GM18870 (cell line): ENCODE measurements at regions not wholly inside any gene's neighbourhood (a gene's known extent, or its start where the extent isn't known, plus 50 kb on each side); places are given as distances from the start of the nearest gene placed in this dataset.
A peak's percentile ranks its signal among the peaks of the same experiment; 100 is the strongest.

Experiments used
- ATAC-seq: cut with Tn5 transposase; IDR thresholded peaks from one replicate; pipeline ENCODE4 v1.9.1; 2021; ENCODE audit warnings: moderate library complexity; ENCODE audit not compliant: unreplicated experiment

- ATAC-seq, result no peak
Measured at GRCh38 chr18:43213816-43214215, 63.5 kb downstream of the SYT4 start.

DNA sequence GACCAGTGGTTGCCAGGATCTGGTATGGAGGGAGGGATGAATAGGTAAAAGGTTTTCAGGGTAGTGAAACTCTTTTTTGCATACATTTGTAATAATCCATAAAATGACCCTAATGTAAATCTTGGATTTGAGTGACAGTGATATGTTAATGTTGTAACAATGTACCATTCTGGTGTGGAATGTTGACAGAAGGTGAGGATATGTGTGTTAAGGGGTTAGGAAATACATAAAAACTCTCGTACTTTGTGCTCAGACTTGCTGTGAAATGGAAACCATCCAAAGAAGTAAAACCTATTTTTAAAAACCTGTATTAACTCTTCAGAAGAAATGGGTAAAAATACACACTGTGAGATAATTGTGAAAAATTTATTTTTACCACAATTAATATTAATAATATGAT lies 66.2 kb downstream of the SYT4 start:
- no peak for ATAC-seq

DNA sequence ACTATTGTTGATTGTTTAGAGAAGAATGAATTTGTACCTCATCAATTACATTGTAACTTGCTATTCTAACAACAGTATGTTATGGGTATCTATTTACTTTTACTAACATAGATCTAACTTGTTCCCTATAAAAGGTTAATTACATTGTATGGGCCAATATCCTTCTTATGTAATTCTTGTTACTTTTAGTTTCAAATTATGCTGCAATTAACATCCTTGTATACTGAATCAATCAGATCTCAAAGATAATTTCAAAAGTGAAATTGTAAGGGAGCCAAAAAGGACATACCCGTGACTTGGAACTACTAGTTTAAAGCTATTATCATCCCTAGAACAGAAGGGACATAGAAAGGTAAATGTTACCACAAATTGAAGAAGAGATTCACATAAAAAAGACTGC lies 79.9 kb upstream of the RIT2 start:
- no peak for ATAC-seq

DNA sequence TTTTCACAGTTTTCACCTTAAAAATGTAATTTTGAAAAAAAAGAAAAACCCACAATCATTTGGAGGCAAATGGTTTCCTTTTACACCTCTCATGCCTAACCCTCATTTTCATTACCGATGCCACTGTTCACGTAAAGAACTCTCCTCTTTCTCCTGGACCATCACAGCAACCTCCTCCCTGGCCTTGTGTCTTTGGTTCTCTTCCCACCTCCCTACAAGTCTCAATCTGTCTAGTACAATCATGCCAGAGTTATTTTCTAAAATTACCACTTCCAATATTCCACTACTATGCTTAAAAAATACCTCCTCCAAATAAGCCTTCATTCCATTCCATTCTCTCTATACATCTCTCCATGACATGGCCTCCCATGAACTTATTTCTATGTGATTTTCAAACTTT lies 77.9 kb upstream of the RIT2 start:
- ATAC-seq, result no peak

- peak; percentile 83 for ATAC-seq
Measured at GRCh38 chr18:43192408-43192807, 76.9 kb upstream of the RIT2 start.

- no peak for ATAC-seq
Measured at GRCh38 chr18:43181711-43182110, 66.2 kb upstream of the RIT2 start.

GRCh38 chr18:43180814-43181213 lies 65.3 kb upstream of the RIT2 start:
- ATAC-seq, result no peak

GRCh38 chr18:43175257-43175656 lies 59.8 kb upstream of the RIT2 start:
- no peak for ATAC-seq

DNA sequence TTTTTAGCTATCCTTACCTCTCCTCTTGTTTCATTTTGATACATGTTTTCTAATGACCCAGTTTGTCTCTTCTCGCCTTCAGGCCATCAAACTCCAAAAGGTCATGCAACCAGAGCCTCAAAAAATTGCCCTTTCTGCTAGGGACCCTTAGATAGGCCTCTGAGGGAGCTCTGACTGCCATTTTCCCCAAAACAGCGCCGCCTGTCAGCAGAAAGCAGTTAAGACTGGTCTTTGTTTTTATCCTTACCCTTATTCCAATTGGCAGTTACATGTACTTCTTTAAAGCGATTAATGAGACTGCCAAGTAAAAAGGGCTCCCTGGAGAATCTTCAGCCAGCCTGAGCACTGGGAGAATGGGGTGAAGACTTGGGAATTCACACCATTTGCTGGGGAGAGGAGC lies 55.1 kb upstream of the RIT2 start:
- no peak for ATAC-seq
